Prostate gland (tissue), 2 donors: ENCODE measurements at regions not wholly inside any gene's neighbourhood (a gene's known extent, or its start where the extent isn't known, plus 50 kb on each side); places are given as distances from the start of the nearest gene placed in this dataset.

Experiments
- DNase-seq: peaks from one replicate; pipeline ENCODE4 v3.0.0-alpha.2; 2019; ENCODE audit warnings: low spot score
- H3K27ac ChIP-seq, 2 donors: fragments of 200-600 bp; sonication (generic); 2 replicates each; pipeline ENCODE4 v1.5.1; 2017 to 2019
- H3K27me3 ChIP-seq: fragments of 200-600 bp; sonication (generic); replicated peaks from 2 replicates; pipeline ENCODE4 v1.5.1; 2019; ENCODE audit not compliant: insufficient read depth
- H3K36me3 ChIP-seq, 2 donors: fragments of 200-600 bp; sonication (generic); 1 replicate in 1 of 2; 2 replicates in 1 of 2; pipeline versions ENCODE4 v1.5.1 to v1.8.1; 2017 to 2019
- H3K4me1 ChIP-seq: fragments of 200-600 bp; sonication (generic); replicated peaks from 2 replicates; pipeline ENCODE4 v1.5.1; 2019
- H3K4me3 ChIP-seq, 2 donors: fragments of 200-600 bp; sonication (generic); 2 replicates each; pipeline ENCODE4 v1.5.1; 2017 to 2019
- H3K9me3 ChIP-seq: fragments of 200-600 bp; sonication (generic); 2 replicates; pipeline ENCODE4 v1.5.1; 2017
- POLR2A ChIP-seq: fragments of 450-650 bp; IDR thresholded peaks from one replicate; pipeline ENCODE4 v1.6.1; 2016; ENCODE audit warnings: antibody characterized with exemption, mild to moderate bottlenecking
- POLR2AphosphoS5 ChIP-seq: sonication (generic); formaldehyde crosslinking; IDR thresholded peaks from one replicate; pipeline ENCODE4 v1.6.1; 2017; ENCODE audit warnings: antibody characterized with exemption
- WGBS: methylation state at CpG from one replicate; pipeline ENCODE4 v1.1.5; 2018; 5-methylcytosine and 5-hydroxymethylcytosine counted together
- intact Hi-C: fragments of 100-400 bp; cut with DNase I; formaldehyde crosslinking; loops from one replicate; pipeline ENCODE4 v1.14.2; 2022
- TF ChIP-seq, protein P1 (sequence below), 4 experiments: fragments of 200-600 bp in 2 of 4; fragments of 450-650 bp in 2 of 4; sonication (generic) in 2 of 4; IDR thresholded peaks; 1 replicate in 3 of 4; 2 replicates in 1 of 4; pipeline ENCODE4 v1.5.1; 2016 to 2019; ENCODE audit warnings: antibody characterized with exemption in 4 of 4, mild to moderate bottlenecking in 2 of 4, moderate library complexity in 2 of 4

DNA sequence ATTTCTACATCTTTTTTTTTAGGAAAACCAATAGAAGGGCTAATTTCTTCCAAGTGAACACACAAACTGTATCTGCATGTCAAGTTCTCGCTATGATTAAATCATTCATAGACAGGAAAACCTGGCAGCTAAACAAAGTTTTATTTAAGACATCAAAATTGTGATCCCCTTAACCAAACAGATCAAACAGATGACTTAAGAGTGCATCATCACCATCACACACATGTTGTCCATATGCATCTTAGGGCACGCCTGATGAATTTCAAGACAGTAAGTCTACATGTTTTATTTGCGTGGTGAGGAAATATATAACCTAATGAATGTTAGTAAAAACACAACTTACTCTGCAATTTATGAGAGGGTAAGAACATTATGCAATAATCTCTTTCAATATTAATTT lies 317.0 kb upstream of the ANXA10 start:
- 85% methylated on average over 3 of the region's 3 CpGs for WGBS
- Histone ChIP-seq H3K27ac (no peak overlapping the region), H3K9me3 (no peaks in the 10 kb centered on the region), H3K36me3 (no peaks in the 10 kb centered on the region), H3K27me3 (no peaks in the 10 kb centered on the region), H3K4me1 (no peaks in the 10 kb centered on the region), H3K4me3 (no peak overlapping the region)
- intact Hi-C loops, result no loop called here
- DNase-seq, result no peak
- TF ChIP-seq POLR2A (no peak), POLR2AphosphoS5 (no peak)
- TF ChIP-seq, protein P1, sequence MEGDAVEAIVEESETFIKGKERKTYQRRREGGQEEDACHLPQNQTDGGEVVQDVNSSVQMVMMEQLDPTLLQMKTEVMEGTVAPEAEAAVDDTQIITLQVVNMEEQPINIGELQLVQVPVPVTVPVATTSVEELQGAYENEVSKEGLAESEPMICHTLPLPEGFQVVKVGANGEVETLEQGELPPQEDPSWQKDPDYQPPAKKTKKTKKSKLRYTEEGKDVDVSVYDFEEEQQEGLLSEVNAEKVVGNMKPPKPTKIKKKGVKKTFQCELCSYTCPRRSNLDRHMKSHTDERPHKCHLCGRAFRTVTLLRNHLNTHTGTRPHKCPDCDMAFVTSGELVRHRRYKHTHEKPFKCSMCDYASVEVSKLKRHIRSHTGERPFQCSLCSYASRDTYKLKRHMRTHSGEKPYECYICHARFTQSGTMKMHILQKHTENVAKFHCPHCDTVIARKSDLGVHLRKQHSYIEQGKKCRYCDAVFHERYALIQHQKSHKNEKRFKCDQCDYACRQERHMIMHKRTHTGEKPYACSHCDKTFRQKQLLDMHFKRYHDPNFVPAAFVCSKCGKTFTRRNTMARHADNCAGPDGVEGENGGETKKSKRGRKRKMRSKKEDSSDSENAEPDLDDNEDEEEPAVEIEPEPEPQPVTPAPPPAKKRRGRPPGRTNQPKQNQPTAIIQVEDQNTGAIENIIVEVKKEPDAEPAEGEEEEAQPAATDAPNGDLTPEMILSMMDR (IDR thresholded peaks at IDR 0.05), result no peak

DNA sequence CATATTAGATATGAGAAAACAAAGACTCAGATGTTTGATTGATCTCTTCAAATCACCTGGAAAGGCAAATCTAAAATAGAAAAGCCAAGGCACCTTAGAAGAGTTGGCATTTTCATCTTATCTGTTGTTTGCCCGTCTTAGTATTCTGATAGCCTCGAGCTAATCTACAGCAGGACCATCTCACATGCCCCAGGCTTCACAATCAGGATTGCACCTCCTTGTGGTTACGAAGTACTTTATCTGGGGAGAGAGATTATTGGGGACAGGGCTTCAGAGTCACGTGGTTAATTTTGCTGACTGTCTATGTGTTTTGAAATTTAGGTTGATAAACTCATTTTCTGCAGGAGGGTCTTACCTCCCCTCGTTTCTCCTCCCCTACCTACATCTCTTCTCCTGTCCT lies 313.1 kb upstream of the ANXA10 start:
- no peak overlapping the region for H3K27ac ChIP-seq
- DNase-seq, result no peak
- H3K9me3 ChIP-seq, result no peaks in the 10 kb centered on the region
- WGBS, result 77% methylated on average over 5 of the region's 5 CpGs
- H3K36me3 ChIP-seq, result no peaks in the 10 kb centered on the region
- no peaks in the 10 kb centered on the region for H3K27me3 ChIP-seq
- H3K4me3 ChIP-seq, result no peak overlapping the region
- TF ChIP-seq, protein P1 (IDR thresholded peaks at IDR 0.05), result no peak
- TF ChIP-seq POLR2A, result no peak
- TF ChIP-seq POLR2AphosphoS5, result no peak
- H3K4me1 ChIP-seq, result no peaks in the 10 kb centered on the region
- intact Hi-C loops, result no loop called here

DNA sequence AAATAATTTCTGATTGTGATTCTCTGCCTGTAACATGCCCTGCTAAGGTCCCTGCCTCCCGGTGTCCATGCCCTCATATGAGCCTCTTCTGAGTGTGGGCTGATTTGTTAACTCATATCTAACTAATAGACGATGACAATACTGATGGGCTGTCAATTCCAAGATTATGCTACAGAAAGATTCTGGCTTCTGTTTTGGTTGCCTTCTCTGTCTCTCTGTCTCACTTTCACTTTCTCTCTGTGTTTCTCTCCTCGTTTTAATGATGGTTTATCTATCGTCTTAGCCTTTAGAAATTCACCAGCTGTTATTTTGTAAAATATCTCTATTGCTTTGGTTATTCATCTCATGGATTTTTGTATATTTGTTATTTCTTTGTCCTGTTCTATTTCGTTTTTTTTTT lies 312.5 kb upstream of the ANXA10 start:
- no peak for DNase-seq
- Histone ChIP-seq H3K27me3 (no peaks in the 10 kb centered on the region), H3K4me1 (no peaks in the 10 kb centered on the region), H3K36me3 (no peaks in the 10 kb centered on the region), H3K9me3 (no peaks in the 10 kb centered on the region), H3K27ac (no peak overlapping the region), H3K4me3 (no peak overlapping the region)
- TF ChIP-seq, protein P1 (IDR thresholded peaks at IDR 0.05), result no peak
- TF ChIP-seq POLR2AphosphoS5, result no peak
- TF ChIP-seq POLR2A, result no peak
- intact Hi-C loops, result no loop called here
- WGBS, result 64% methylated on average over 5 of the region's 5 CpGs

DNA sequence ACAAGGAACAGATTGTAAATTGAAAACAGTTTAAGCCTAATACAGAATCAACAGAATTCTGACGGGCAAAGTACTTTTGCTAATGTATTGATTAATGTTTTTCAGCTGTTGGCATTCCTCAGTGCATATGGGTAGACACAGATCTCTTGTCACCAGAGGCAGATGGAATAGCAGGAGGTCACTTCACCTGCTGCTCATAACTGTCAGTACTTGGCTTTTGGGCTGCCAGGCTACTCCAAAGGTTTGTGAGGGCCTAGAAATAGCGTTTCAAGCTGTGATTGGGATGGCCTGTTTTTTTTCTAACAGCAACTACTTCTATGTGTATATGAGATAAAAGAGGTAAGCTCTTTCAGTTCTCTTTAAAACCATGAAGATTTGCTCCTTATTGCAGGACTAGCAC lies 307.5 kb upstream of the ANXA10 start:
- Histone ChIP-seq H3K36me3 (no peaks in the 10 kb centered on the region), H3K27me3 (no peaks in the 10 kb centered on the region), H3K27ac (no peak overlapping the region), H3K4me3 (no peak overlapping the region), H3K4me1 (no peaks in the 10 kb centered on the region), H3K9me3 (no peaks in the 10 kb centered on the region)
- TF ChIP-seq, protein P1 (IDR thresholded peaks at IDR 0.05), result no peak
- TF ChIP-seq POLR2A (no peak), POLR2AphosphoS5 (no peak)
- intact Hi-C loops, result no loop called here
- 65% methylated on average over 2 of the region's 2 CpGs for WGBS
- no peak for DNase-seq

DNA sequence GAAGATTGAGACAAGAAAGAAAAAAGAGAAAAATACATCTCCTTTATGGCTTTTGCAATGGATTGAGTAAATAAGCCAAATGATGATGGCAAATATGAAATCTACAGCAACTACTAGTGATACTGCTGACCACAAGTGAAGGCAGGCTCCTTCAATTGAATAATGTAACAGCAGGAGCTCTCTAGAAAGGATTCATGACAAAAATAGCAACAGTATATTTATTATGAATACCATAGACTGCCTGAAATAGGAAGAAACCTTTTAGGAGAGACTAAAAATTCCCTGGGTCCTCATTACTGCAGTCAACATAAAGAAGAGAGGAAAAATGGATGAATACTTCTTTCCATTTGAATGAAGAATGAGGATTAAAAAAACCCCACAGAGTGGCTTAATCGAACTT lies 306.8 kb upstream of the ANXA10 start:
- TF ChIP-seq POLR2AphosphoS5 (no peak), POLR2A (no peak)
- TF ChIP-seq, protein P1 (IDR thresholded peaks at IDR 0.05), result no peak
- Histone ChIP-seq H3K4me3 (no peak overlapping the region), H3K9me3 (no peaks in the 10 kb centered on the region), H3K27ac (no peak overlapping the region), H3K27me3 (no peaks in the 10 kb centered on the region), H3K36me3 (no peaks in the 10 kb centered on the region), H3K4me1 (no peaks in the 10 kb centered on the region)
- DNase-seq, result no peak
- intact Hi-C loops, result no loop called here
- WGBS, result 21% methylated on average over 1 of the region's 1 CpG
